Astrocyte of the cerebellum (primary cell): ENCODE measurements at regions not wholly inside any gene's neighbourhood (a gene's known extent, or its start where the extent isn't known, plus 50 kb on each side); places are given as distances from the start of the nearest gene placed in this dataset.

ENCODE experiments used
- DNase-seq: peaks from one replicate; pipeline ENCODE4 v3.0.0-alpha.2; 2011; ENCODE audit warnings: low read depth
- H3K4me3 ChIP-seq: 2 replicates; pipeline ENCODE4 v1.5.1; 2011; ENCODE audit warnings: mild to moderate bottlenecking, low read depth, low read length, moderate library complexity
- CTCF ChIP-seq: IDR thresholded peaks from 2 replicates; pipeline ENCODE4 v1.5.1; 2012; ENCODE audit warnings: low read length, low read depth, moderate library complexity, mild to moderate bottlenecking; ENCODE audit errors: missing control alignments
- in situ Hi-C: cut with HindIII; loops from 2 replicates; pipeline ENCODE4 v1.10.0; 2017; ENCODE audit warnings: low sequenced_read_pairs

DNA sequence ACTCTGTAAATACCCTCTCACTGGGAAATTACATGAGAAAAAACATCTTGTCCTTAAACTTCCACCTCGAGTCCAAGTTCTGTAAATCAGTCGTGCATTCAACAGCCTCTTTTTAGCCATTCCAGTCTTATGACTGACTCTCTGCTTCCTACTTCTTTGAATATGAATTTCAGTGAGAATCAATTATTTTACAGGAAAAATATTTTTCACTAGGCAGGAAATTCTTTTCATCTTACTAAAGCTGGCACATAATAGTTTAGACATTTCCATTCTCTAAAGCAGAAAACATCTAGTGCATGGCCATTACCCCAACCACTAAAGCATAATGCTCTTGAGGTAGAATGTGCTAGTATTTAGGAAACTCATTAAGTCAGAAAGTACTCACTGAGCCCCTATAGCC, 565.7 kb upstream of the FAT1 start:
- no peak for TF ChIP-seq CTCF
- DNase-seq, result no peak
- no peak overlapping the region for H3K4me3 ChIP-seq
- in situ Hi-C loops, result no loop called here

- in situ Hi-C loops, result no loop called here
- no peak overlapping the region for H3K4me3 ChIP-seq
- TF ChIP-seq CTCF, result no peak
- DNase-seq, result no peak
These were observed 571.2 kb upstream of the FAT1 start for GRCh38 chr4:187294861-187295260.

DNA sequence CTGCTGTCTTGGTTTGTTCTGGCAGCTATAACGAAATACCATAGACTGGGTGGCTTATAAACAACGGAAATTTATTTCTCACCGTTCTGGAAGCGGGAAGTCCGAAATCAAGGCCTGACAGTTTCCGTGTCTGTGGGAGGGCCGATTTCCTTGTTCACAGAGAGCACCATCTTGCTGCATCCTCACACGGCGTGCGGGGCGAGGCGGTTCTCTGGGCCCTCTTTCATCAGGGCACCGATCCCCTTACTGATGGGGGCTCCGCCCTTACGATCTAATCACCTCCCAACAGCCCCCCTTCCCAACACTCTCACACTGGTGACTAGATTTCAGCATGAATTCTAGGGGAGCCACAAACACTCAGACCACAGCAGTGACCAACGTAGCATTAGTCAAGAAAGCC, 578.3 kb upstream of the FAT1 start:
- in situ Hi-C loops, result no loop called here
- no peak for TF ChIP-seq CTCF
- no peak overlapping the region for H3K4me3 ChIP-seq
- no peak for DNase-seq

DNA sequence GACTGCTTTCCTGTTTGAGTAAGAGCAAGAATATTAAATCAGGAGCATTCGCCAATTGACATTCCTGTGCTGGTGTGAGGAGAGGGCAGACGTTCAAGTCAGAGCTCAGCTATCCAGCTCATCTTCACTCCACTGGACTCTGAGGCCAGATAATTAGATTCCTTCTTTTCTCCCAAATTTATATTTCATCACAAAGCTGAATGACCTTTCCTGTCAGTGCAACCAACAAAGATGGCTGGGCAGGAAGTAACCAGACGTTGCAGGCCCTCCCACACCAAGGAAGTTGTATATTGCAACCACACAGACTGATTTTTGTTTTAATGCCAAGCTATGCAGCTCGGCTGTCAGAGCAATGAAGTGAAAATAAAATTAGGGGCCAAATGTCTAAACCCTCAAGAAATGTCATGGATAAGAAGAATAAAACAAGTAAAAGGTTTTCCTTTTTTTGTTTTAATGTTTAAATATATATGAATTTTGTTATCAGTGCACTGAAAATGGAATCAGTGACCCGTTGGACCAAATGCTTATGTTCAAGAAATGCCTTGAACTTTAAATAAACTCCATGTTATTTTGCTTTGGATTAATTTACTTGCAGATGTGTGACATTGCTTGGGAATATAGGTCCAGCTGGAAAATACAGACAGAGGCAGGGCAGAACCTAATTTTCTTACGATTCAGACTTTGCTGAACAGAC, 578.9 kb upstream of the FAT1 start:
- no peak for DNase-seq
- in situ Hi-C loops, result no loop called here
- no peak for TF ChIP-seq CTCF
- H3K4me3 ChIP-seq, result no peak overlapping the region

GRCh38 chr4:187304133-187304532, 580.5 kb upstream of the FAT1 start:
- no peak for TF ChIP-seq CTCF
- no peak for DNase-seq
- in situ Hi-C loops, result no loop called here
- H3K4me3 ChIP-seq, result no peak overlapping the region

GRCh38 chr4:187307131-187307530, 583.5 kb upstream of the FAT1 start:
- in situ Hi-C loops, result no loop called here
- DNase-seq, result no peak
- H3K4me3 ChIP-seq, result no peak overlapping the region
- no peak for TF ChIP-seq CTCF
